ENCODE measurements at regions not wholly inside any gene's neighbourhood (a gene's known extent, or its start where the extent isn't known, plus 50 kb on each side); places are given as distances from the start of the nearest gene placed in this dataset.
A peak's percentile ranks its signal among the peaks of the same experiment; 100 is the strongest.
"Not testable (repeated sequence)": the region's sequence is repeated elsewhere in the genome, so short reads cannot be mapped to it uniquely, and the experiment has no call there.

GRCh38 chr10:28391283-28391682 lies 88.4 kb upstream of the MPP7 start:
- no peak for DNase-seq (ENCODE audit: low read depth)

GRCh38 chr10:28393956-28394568 lies 91.2 kb upstream of the MPP7 start:
- peak; percentile 43 for DNase-seq (ENCODE audit: low read depth)

GRCh38 chr10:28396331-28396730 lies 93.5 kb upstream of the MPP7 start:
- DNase-seq (ENCODE audit: low read depth) = no peak

GRCh38 chr10:28397229-28397628 lies 94.4 kb upstream of the MPP7 start:
- no peak for DNase-seq (ENCODE audit: low read depth)

- DNase-seq (ENCODE audit: low read depth) = no peak
These were observed 97.3 kb upstream of the MPP7 start for GRCh38 chr10:28400176-28400575.

GRCh38 chr10:28400681-28401080 lies 97.8 kb upstream of the MPP7 start:
- no peak for DNase-seq (ENCODE audit: low read depth)

- DNase-seq (ENCODE audit: low read depth) = not testable (repeated sequence)
These were observed 99.8 kb upstream of the MPP7 start for GRCh38 chr10:28402611-28403073.

- DNase-seq (ENCODE audit: low read depth) = no peak
These were observed 100.2 kb upstream of the MPP7 start for GRCh38 chr10:28403090-28403489.

GRCh38 chr10:28408237-28408777 lies 105.4 kb upstream of the MPP7 start:
- DNase-seq (ENCODE audit: low read depth) = no peak

- DNase-seq (ENCODE audit: low read depth) = peak; percentile 16
These were observed 107.7 kb upstream of the MPP7 start for GRCh38 chr10:28410420-28411135.

- no peak for DNase-seq (ENCODE audit: low read depth)
These were observed 108.2 kb upstream of the MPP7 start for GRCh38 chr10:28411136-28411460.

- no peak for DNase-seq (ENCODE audit: low read depth)
These were observed 108.8 kb upstream of the MPP7 start for GRCh38 chr10:28411648-28412047.

- DNase-seq (ENCODE audit: low read depth) = no peak
These were observed 114.8 kb upstream of the WAC start for GRCh38 chr10:28418069-28418468.

- DNase-seq (ENCODE audit: low read depth) = no peak
These were observed 107.5 kb upstream of the WAC start for GRCh38 chr10:28425422-28425821.

GRCh38 chr10:28426392-28427159 lies 106.3 kb upstream of the WAC start:
- no peak for DNase-seq (ENCODE audit: low read depth)

GRCh38 chr10:28427376-28427775 lies 105.5 kb upstream of the WAC start:
- no peak for DNase-seq (ENCODE audit: low read depth)

GRCh38 chr10:28429045-28429444 lies 103.9 kb upstream of the WAC start:
- DNase-seq (ENCODE audit: low read depth) = no peak

GRCh38 chr10:28429573-28430216 lies 103.2 kb upstream of the WAC start:
- DNase-seq (ENCODE audit: low read depth) = no peak

- DNase-seq (ENCODE audit: low read depth) = no peak
These were observed 101.8 kb upstream of the WAC start for GRCh38 chr10:28431139-28431538.

- DNase-seq (ENCODE audit: low read depth) = peak; percentile 57
These were observed 100.7 kb upstream of the WAC start for GRCh38 chr10:28432210-28432676.

- DNase-seq (ENCODE audit: low read depth) = no peak
These were observed 98.9 kb upstream of the WAC start for GRCh38 chr10:28434063-28434462.

- no peak for DNase-seq (ENCODE audit: low read depth)
These were observed 90.5 kb upstream of the WAC start for GRCh38 chr10:28442403-28442802.
